Activated CD8-positive, alpha-beta T cell treated with anti-CD3 and anti-CD28 coated beads, Interleukin-2, amount 10 ng/mL, durations not matched to agents 7 days and 5 days (primary cell): ENCODE measurements at regions not wholly inside any gene's neighbourhood (a gene's known extent, or its start where the extent isn't known, plus 50 kb on each side); places are given as distances from the start of the nearest gene placed in this dataset.

ENCODE experiments used
- ATAC-seq: fragments of 150-1000 bp; cut with Tn5 transposase; one replicate; pipeline ENCODE4 v1.10.0; 2021; ENCODE audit warnings: moderate library complexity
- CTCF ChIA-PET: fragments of 350-600 bp; sonication (Branson Sonifier 250); formaldehyde crosslinking; loops from one replicate; lab custom pipeline; 2021; ENCODE audit warnings: antibody characterized with exemption; lab: Charles Lee
- POLR2A ChIA-PET: fragments of 350-600 bp; sonication (Branson Sonifier 250); formaldehyde crosslinking; loops from one replicate; lab custom pipeline; 2021; ENCODE audit warnings: antibody characterized with exemption; lab: Charles Lee
- DNase-seq: peaks from one replicate; pipeline ENCODE4 v3.0.0-alpha.2; 2020
- H3K27ac Mint-ChIP-seq: one replicate; pipeline ENCODE4 v1.8.0; 2021; ENCODE audit warnings: mild to moderate bottlenecking, mixed read lengths
- H3K27me3 Mint-ChIP-seq: one replicate; pipeline ENCODE4 v1.8.0; 2021; ENCODE audit warnings: low read depth, mixed read lengths
- H3K36me3 Mint-ChIP-seq: one replicate; pipeline ENCODE4 v1.8.0; 2021; ENCODE audit warnings: low read depth, mixed read lengths
- H3K4me1 Mint-ChIP-seq: one replicate; pipeline ENCODE4 v1.8.0; 2021; ENCODE audit warnings: low read depth, mixed read lengths
- H3K4me3 Mint-ChIP-seq: one replicate; pipeline ENCODE4 v1.8.0; 2021; ENCODE audit warnings: mild to moderate bottlenecking, mixed read lengths
- H3K9me3 Mint-ChIP-seq: one replicate; pipeline ENCODE4 v1.8.0; 2022; ENCODE audit warnings: mixed read lengths; ENCODE audit not compliant: insufficient read depth

- ChIA-PET CTCF (no interaction called here), POLR2A (no interaction called here)
- H3K9me3 Mint-ChIP-seq = no peaks in the 10 kb centered on the region
- no peaks in the 10 kb centered on the region for H3K36me3 Mint-ChIP-seq
- H3K27me3 Mint-ChIP-seq = no peaks in the 10 kb centered on the region
- no peak for DNase-seq
- no peak for ATAC-seq
- H3K4me1 Mint-ChIP-seq = no peaks in the 10 kb centered on the region
- H3K27ac Mint-ChIP-seq = no peak overlapping the region
- H3K4me3 Mint-ChIP-seq = no peak overlapping the region
Observed at GRCh38 chr22:47591016-47591415, 828.6 kb downstream of the TBC1D22A start.

GRCh38 chr22:47589271-47590250 is 827.1 kb downstream of the TBC1D22A start:
- Mint-ChIP-seq H3K9me3 (no peaks in the 10 kb centered on the region), H3K27ac (no peak overlapping the region), H3K4me3 (no peak overlapping the region), H3K36me3 (no peaks in the 10 kb centered on the region), H3K4me1 (no peaks in the 10 kb centered on the region), H3K27me3 (no peaks in the 10 kb centered on the region)
- ChIA-PET POLR2A (no interaction called here), CTCF (no interaction called here)
- ATAC-seq (no peak), DNase-seq (no peak)

- no peak for DNase-seq
- no peaks in the 10 kb centered on the region for H3K9me3 Mint-ChIP-seq
- H3K36me3 Mint-ChIP-seq = no peaks in the 10 kb centered on the region
- ChIA-PET POLR2A (no interaction called here), CTCF (no interaction called here)
- ATAC-seq = no peak
- H3K27me3 Mint-ChIP-seq = no peaks in the 10 kb centered on the region
- no peaks in the 10 kb centered on the region for H3K4me1 Mint-ChIP-seq
- H3K4me3 Mint-ChIP-seq = no peak overlapping the region
- H3K27ac Mint-ChIP-seq = no peak overlapping the region
Observed at GRCh38 chr22:47588578-47588960, 826.1 kb downstream of the TBC1D22A start.

- H3K9me3 Mint-ChIP-seq = no peaks in the 10 kb centered on the region
- H3K4me3 Mint-ChIP-seq = no peak overlapping the region
- ChIA-PET POLR2A (no interaction called here), CTCF (no interaction called here)
- no peaks in the 10 kb centered on the region for H3K4me1 Mint-ChIP-seq
- H3K27ac Mint-ChIP-seq = no peak overlapping the region
- no peaks in the 10 kb centered on the region for H3K27me3 Mint-ChIP-seq
- H3K36me3 Mint-ChIP-seq = no peaks in the 10 kb centered on the region
- no peak for DNase-seq
- no peak for ATAC-seq
Observed at GRCh38 chr22:47587861-47588577, 825.6 kb downstream of the TBC1D22A start.

GRCh38 chr22:47587361-47587760 is 824.9 kb downstream of the TBC1D22A start:
- no peak for DNase-seq
- ChIA-PET POLR2A (no interaction called here), CTCF (no interaction called here)
- Mint-ChIP-seq H3K36me3 (no peaks in the 10 kb centered on the region), H3K27me3 (no peaks in the 10 kb centered on the region), H3K4me1 (no peaks in the 10 kb centered on the region), H3K27ac (no peak overlapping the region), H3K4me3 (no peak overlapping the region), H3K9me3 (peaks cover 3% of the 10 kb centered on the region)
- ATAC-seq = no peak

GRCh38 chr22:47586946-47587345 is 824.5 kb downstream of the TBC1D22A start:
- CTCF ChIA-PET = no interaction called here
- DNase-seq = no peak
- Mint-ChIP-seq H3K27ac (no peak overlapping the region), H3K4me1 (no peaks in the 10 kb centered on the region), H3K9me3 (peaks cover 3% of the 10 kb centered on the region), H3K4me3 (no peak overlapping the region), H3K27me3 (no peaks in the 10 kb centered on the region), H3K36me3 (no peaks in the 10 kb centered on the region)
- POLR2A ChIA-PET = no interaction called here
- no peak for ATAC-seq

- Mint-ChIP-seq H3K36me3 (no peaks in the 10 kb centered on the region), H3K9me3 (peaks cover 9% of the 10 kb centered on the region), H3K4me1 (no peaks in the 10 kb centered on the region), H3K4me3 (no peak overlapping the region), H3K27ac (no peak overlapping the region), H3K27me3 (no peaks in the 10 kb centered on the region)
- DNase-seq (no peak), ATAC-seq (no peak)
- CTCF ChIA-PET = no interaction called here
- POLR2A ChIA-PET = no interaction called here
Observed at GRCh38 chr22:47586038-47586437, 823.6 kb downstream of the TBC1D22A start.

GRCh38 chr22:47583959-47584562 is 821.6 kb downstream of the TBC1D22A start:
- Mint-ChIP-seq H3K4me1 (no peaks in the 10 kb centered on the region), H3K36me3 (no peaks in the 10 kb centered on the region), H3K4me3 (no peak overlapping the region), H3K27ac (no peak overlapping the region), H3K27me3 (no peaks in the 10 kb centered on the region), H3K9me3 (peaks cover 9% of the 10 kb centered on the region)
- DNase-seq = no peak
- ChIA-PET CTCF (no interaction called here), POLR2A (no interaction called here)
- no peak for ATAC-seq

- Mint-ChIP-seq H3K4me1 (no peaks in the 10 kb centered on the region), H3K36me3 (no peaks in the 10 kb centered on the region), H3K4me3 (no peak overlapping the region), H3K9me3 (peaks cover 9% of the 10 kb centered on the region), H3K27me3 (no peaks in the 10 kb centered on the region), H3K27ac (no peak overlapping the region)
- ChIA-PET CTCF (no interaction called here), POLR2A (no interaction called here)
- no peak for ATAC-seq
- DNase-seq = no peak
Observed at GRCh38 chr22:47582067-47582466, 819.6 kb downstream of the TBC1D22A start.

- POLR2A ChIA-PET = no interaction called here
- no peak for DNase-seq
- CTCF ChIA-PET = no interaction called here
Observed at GRCh38 chr22:47580121-47580520, 817.7 kb downstream of the TBC1D22A start.

GRCh38 chr22:47576908-47577307 is 814.5 kb downstream of the TBC1D22A start:
- H3K27me3 Mint-ChIP-seq = no peaks in the 10 kb centered on the region

More at GRCh38 chr22:47580121-47580520, 817.7 kb downstream of the TBC1D22A start:
- no peak for ATAC-seq
- Mint-ChIP-seq H3K27ac (no peak overlapping the region), H3K36me3 (no peaks in the 10 kb centered on the region), H3K4me1 (no peaks in the 10 kb centered on the region), H3K27me3 (no peaks in the 10 kb centered on the region), H3K4me3 (no peak overlapping the region), H3K9me3 (peaks cover 9% of the 10 kb centered on the region)

GRCh38 chr22:47575291-47575690 is 812.8 kb downstream of the TBC1D22A start:
- POLR2A ChIA-PET = no interaction called here
- H3K4me1 Mint-ChIP-seq = no peaks in the 10 kb centered on the region

More at GRCh38 chr22:47576908-47577307, 814.5 kb downstream of the TBC1D22A start:
- Mint-ChIP-seq H3K4me1 (no peaks in the 10 kb centered on the region), H3K4me3 (no peak overlapping the region), H3K27ac (no peak overlapping the region), H3K9me3 (peaks cover 6% of the 10 kb centered on the region), H3K36me3 (no peaks in the 10 kb centered on the region)
- ChIA-PET POLR2A (no interaction called here), CTCF (no interaction called here)
- ATAC-seq (no peak), DNase-seq (no peak)

More at GRCh38 chr22:47575291-47575690, 812.8 kb downstream of the TBC1D22A start:
- CTCF ChIA-PET = no interaction called here
- Mint-ChIP-seq H3K36me3 (no peaks in the 10 kb centered on the region), H3K27me3 (no peaks in the 10 kb centered on the region), H3K4me3 (no peak overlapping the region), H3K9me3 (no peaks in the 10 kb centered on the region), H3K27ac (no peak overlapping the region)
- no peak for ATAC-seq
- no peak for DNase-seq
